Smooth muscle cell (in vitro differentiated cells): ENCODE measurements at regions not wholly inside any gene's neighbourhood (a gene's known extent, or its start where the extent isn't known, plus 50 kb on each side); places are given as distances from the start of the nearest gene placed in this dataset.

Source experiments
- DNase-seq: peaks from one replicate; lab custom pipeline; 2025; ENCODE audit not compliant: unreplicated experiment; lab: John Stamatoyannopoulos, UW
- H2AFZ ChIP-seq: fragments of 200-600 bp; sonication (generic); 2 replicates; pipeline ENCODE4 v1.6.0; 2016; ENCODE audit warnings: antibody characterized with exemption, low read depth, mild to moderate bottlenecking
- H3F3A ChIP-seq: fragments of 200-600 bp; sonication (generic); 2 replicates; pipeline ENCODE4 v1.6.0; 2017; ENCODE audit warnings: antibody characterized with exemption, low read depth
- H3K27ac ChIP-seq: fragments of 200-600 bp; sonication (generic); 2 replicates; pipeline ENCODE4 v1.5.1; 2016; ENCODE audit warnings: low read depth, mild to moderate bottlenecking
- H3K27me3 ChIP-seq: fragments of 200-600 bp; sonication (generic); 2 replicates; pipeline ENCODE4 v1.6.1; 2016; ENCODE audit warnings: low read depth, mild to moderate bottlenecking
- H3K36me3 ChIP-seq: fragments of 200-600 bp; sonication (generic); 2 replicates; pipeline ENCODE4 v1.5.1; 2016; ENCODE audit warnings: low read depth
- H3K4me1 ChIP-seq: fragments of 200-600 bp; sonication (generic); 2 replicates; pipeline ENCODE4 v1.5.1; 2016; ENCODE audit warnings: low read depth
- H3K4me2 ChIP-seq: fragments of 200-600 bp; sonication (generic); 2 replicates; pipeline ENCODE4 v1.6.0; 2016; ENCODE audit warnings: mild to moderate bottlenecking
- H3K4me3 ChIP-seq: fragments of 200-600 bp; sonication (generic); 2 replicates; pipeline ENCODE4 v1.5.1; 2016; ENCODE audit warnings: mild to moderate bottlenecking
- H3K79me2 ChIP-seq: fragments of 200-600 bp; sonication (generic); 2 replicates; pipeline ENCODE4 v1.6.0; 2016; ENCODE audit warnings: low read depth, mild to moderate bottlenecking
- H3K9ac ChIP-seq: fragments of 200-600 bp; sonication (generic); 2 replicates; pipeline ENCODE4 v1.6.0; 2016; ENCODE audit warnings: low read depth
- H3K9me3 ChIP-seq: fragments of 200-600 bp; sonication (generic); replicated peaks from 2 replicates; pipeline ENCODE4 v1.5.1; 2016; ENCODE audit warnings: low read depth
- H4K20me1 ChIP-seq: fragments of 200-600 bp; sonication (generic); 2 replicates; pipeline ENCODE4 v1.6.0; 2016; ENCODE audit warnings: low read depth
- WGBS: methylation state at CpG from one replicate; pipeline ENCODE4 v1.1.7; 2016; ENCODE audit warnings: low lambda C conversion rate; 5-methylcytosine and 5-hydroxymethylcytosine counted together
- TF ChIP-seq, protein P1 (sequence below): fragments of 200-600 bp; sonication (generic); IDR thresholded peaks from 2 replicates; pipeline ENCODE4 v1.5.1; 2017; ENCODE audit warnings: borderline replicate concordance, mild to moderate bottlenecking, antibody characterized with exemption; ENCODE audit not compliant: insufficient read depth, poor library complexity, severe bottlenecking

- 74% methylated on average over 2 of the region's 2 CpGs for WGBS
- no peaks in the 10 kb centered on the region for H4K20me1 ChIP-seq
- H3K9me3 ChIP-seq: no peaks in the 10 kb centered on the region
- H3F3A ChIP-seq: no peaks in the 10 kb centered on the region
- H3K27me3 ChIP-seq: peaks cover 4% of the 10 kb centered on the region
- DNase-seq: no peak
- H3K4me2 ChIP-seq: no peak overlapping the region
- H3K27ac ChIP-seq: no peak overlapping the region
- H2AFZ ChIP-seq: no peak overlapping the region
- TF ChIP-seq, protein P1, sequence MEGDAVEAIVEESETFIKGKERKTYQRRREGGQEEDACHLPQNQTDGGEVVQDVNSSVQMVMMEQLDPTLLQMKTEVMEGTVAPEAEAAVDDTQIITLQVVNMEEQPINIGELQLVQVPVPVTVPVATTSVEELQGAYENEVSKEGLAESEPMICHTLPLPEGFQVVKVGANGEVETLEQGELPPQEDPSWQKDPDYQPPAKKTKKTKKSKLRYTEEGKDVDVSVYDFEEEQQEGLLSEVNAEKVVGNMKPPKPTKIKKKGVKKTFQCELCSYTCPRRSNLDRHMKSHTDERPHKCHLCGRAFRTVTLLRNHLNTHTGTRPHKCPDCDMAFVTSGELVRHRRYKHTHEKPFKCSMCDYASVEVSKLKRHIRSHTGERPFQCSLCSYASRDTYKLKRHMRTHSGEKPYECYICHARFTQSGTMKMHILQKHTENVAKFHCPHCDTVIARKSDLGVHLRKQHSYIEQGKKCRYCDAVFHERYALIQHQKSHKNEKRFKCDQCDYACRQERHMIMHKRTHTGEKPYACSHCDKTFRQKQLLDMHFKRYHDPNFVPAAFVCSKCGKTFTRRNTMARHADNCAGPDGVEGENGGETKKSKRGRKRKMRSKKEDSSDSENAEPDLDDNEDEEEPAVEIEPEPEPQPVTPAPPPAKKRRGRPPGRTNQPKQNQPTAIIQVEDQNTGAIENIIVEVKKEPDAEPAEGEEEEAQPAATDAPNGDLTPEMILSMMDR: no peak
- no peak overlapping the region for H3K4me3 ChIP-seq
- H3K36me3 ChIP-seq: no peaks in the 10 kb centered on the region
- H3K4me1 ChIP-seq: no peaks in the 10 kb centered on the region
- H3K9ac ChIP-seq: no peak overlapping the region
- no peaks in the 10 kb centered on the region for H3K79me2 ChIP-seq
Measured at GRCh38 chr3:159185443-159186050, 383.7 kb downstream of the MFSD1 start.

- DNase-seq: no peak
- Histone ChIP-seq H3K9ac (no peak overlapping the region), H3K4me1 (no peaks in the 10 kb centered on the region), H3K4me2 (no peak overlapping the region), H2AFZ (no peak overlapping the region), H3K36me3 (no peaks in the 10 kb centered on the region), H3F3A (no peaks in the 10 kb centered on the region), H3K27ac (no peak overlapping the region), H3K4me3 (no peak overlapping the region), H3K9me3 (no peaks in the 10 kb centered on the region), H4K20me1 (no peaks in the 10 kb centered on the region), H3K27me3 (no peaks in the 10 kb centered on the region), H3K79me2 (no peaks in the 10 kb centered on the region)
- 64% methylated on average over 2 of the region's 2 CpGs for whole genome bisulfite sequencing
- TF ChIP-seq, protein P1: no peak
Measured at GRCh38 chr3:159186581-159186980, 384.7 kb downstream of the MFSD1 start.

- Histone ChIP-seq H2AFZ (no peak overlapping the region), H3K79me2 (no peaks in the 10 kb centered on the region), H3K4me1 (no peaks in the 10 kb centered on the region), H3K9me3 (no peaks in the 10 kb centered on the region), H3K27me3 (no peaks in the 10 kb centered on the region), H3F3A (no peaks in the 10 kb centered on the region), H3K36me3 (no peaks in the 10 kb centered on the region), H4K20me1 (no peaks in the 10 kb centered on the region), H3K4me3 (no peak overlapping the region), H3K27ac (no peak overlapping the region), H3K4me2 (no peak overlapping the region), H3K9ac (no peak overlapping the region)
- DNase-seq: no peak
- 94% methylated on average over 10 of the region's 10 CpGs for WGBS
- TF ChIP-seq, protein P1: no peak
Measured at GRCh38 chr3:159187232-159187631, 385.4 kb downstream of the MFSD1 start.

- H4K20me1 ChIP-seq: no peaks in the 10 kb centered on the region
- no peak overlapping the region for H3K4me3 ChIP-seq
- H3K9ac ChIP-seq: no peak overlapping the region
- TF ChIP-seq, protein P1: no peak
- H3K27ac ChIP-seq: no peak overlapping the region
- H3K27me3 ChIP-seq: no peaks in the 10 kb centered on the region
- no peaks in the 10 kb centered on the region for H3K36me3 ChIP-seq
- no peaks in the 10 kb centered on the region for H3K4me1 ChIP-seq
- DNase-seq: no peak
- H3K9me3 ChIP-seq: no peaks in the 10 kb centered on the region
- H3K4me2 ChIP-seq: no peak overlapping the region
- H2AFZ ChIP-seq: no peak overlapping the region
- H3K79me2 ChIP-seq: no peaks in the 10 kb centered on the region
- WGBS: 85% methylated on average over 6 of the region's 6 CpGs
- H3F3A ChIP-seq: no peaks in the 10 kb centered on the region
Measured at GRCh38 chr3:159187706-159188105, 385.9 kb downstream of the MFSD1 start.
